GM12873 (cell line): ENCODE measurements at regions not wholly inside any gene's neighbourhood (a gene's known extent, or its start where the extent isn't known, plus 50 kb on each side); places are given as distances from the start of the nearest gene placed in this dataset.

Experiments
- TF ChIP-seq, protein P1 (sequence below): IDR thresholded peaks from 2 replicates; pipeline ENCODE4 v1.5.1; 2012; ENCODE audit warnings: low read depth, mild to moderate bottlenecking, moderate library complexity, low read length, control low read depth; ENCODE audit not compliant: insufficient read depth; ENCODE audit errors: missing control alignments

DNA sequence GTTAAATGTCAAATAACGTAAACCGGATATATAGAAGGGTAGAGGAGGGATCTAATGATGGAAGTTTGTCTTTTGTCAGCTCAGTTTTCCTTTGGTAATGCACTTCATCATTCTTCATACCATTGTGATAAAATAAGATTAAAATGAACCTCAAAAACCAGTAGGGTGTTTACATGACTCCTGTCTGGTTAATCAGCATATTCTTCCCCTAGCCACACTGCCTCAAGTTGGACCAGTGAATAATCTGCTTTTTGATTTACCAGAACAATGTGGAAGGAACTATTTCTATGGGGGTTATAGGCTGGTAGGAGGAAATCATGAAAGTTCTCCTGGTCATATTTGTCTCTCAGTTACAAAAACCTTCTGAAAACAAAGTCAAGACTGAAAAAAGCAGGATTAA, 634.7 kb downstream of the NCAM2 start:
- TF ChIP-seq, protein P1, sequence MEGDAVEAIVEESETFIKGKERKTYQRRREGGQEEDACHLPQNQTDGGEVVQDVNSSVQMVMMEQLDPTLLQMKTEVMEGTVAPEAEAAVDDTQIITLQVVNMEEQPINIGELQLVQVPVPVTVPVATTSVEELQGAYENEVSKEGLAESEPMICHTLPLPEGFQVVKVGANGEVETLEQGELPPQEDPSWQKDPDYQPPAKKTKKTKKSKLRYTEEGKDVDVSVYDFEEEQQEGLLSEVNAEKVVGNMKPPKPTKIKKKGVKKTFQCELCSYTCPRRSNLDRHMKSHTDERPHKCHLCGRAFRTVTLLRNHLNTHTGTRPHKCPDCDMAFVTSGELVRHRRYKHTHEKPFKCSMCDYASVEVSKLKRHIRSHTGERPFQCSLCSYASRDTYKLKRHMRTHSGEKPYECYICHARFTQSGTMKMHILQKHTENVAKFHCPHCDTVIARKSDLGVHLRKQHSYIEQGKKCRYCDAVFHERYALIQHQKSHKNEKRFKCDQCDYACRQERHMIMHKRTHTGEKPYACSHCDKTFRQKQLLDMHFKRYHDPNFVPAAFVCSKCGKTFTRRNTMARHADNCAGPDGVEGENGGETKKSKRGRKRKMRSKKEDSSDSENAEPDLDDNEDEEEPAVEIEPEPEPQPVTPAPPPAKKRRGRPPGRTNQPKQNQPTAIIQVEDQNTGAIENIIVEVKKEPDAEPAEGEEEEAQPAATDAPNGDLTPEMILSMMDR = no peak

DNA sequence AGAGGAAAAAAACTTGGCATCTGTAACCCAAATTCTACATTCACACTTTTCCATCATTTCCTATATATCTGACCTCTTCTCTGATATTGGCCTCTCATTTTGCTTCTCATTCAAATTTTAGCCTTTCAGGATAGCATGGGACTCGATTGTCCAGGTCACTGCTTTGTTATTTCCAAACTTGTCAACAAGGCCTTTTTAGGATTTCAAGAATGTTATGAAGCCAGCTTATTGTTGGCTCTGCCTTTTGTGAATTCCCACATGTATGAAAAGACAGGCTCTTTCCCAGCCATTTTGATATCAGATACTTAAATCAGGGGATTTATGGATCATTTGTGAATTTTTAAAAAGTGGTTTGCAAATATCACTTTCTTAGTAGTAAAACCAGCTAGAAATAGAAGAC, 663.5 kb downstream of the NCAM2 start:
- TF ChIP-seq, protein P1 = no peak

DNA sequence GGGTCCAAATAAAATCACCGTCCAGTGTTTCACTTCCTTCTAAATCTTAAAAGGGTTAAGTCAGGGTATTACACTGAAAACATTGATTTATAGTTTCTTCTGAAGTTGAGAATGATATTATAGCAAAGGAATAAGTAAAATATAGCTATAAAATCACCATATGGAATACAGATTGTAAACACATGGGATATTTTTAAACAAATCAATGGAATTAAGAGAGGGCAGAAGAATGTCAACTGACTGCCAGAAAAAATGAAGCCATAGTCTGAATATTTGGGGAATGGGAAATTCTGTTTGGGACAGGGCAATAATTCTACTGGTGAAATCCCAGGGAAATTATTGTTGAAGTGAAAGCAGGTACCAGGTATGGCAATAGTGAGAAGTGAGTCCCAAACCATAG, 664.6 kb downstream of the NCAM2 start:
- TF ChIP-seq, protein P1 = no peak

DNA sequence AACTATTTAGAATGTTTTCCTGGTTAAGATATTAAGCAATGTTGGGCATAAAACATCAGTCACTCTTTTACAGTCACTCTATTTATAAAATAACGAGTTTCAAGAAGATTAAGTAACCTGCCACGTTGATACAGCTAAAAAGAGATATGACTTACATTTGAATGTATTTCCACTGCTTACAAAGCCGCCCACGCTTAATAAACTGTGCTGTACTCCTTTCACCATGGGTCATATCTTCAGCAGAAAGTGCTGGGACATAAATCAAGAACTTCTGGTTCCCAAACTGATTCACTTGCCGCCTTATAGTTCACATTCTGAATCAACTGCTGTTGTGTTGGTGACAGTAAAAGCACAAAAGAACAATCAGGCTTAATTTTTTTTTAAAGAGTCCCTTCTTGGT, 666.7 kb downstream of the NCAM2 start:
- TF ChIP-seq, protein P1 = no peak

DNA sequence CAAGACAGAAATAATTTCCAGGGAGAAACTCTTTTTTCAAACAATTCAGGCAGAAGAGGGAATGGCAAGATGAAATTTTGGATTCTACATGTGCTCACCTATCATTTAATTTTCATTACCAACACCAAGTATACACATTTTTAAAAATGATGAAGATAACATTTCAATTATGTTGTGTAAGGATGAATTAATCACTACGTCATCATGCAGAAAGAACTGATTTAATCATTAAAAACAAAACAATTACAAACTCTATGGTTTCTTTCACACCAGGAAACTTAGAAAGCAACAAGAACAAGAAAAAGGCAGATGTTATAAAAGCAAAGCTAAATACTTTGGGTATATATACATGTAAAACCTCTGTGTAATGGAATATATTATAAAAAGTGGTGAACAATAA, 668.5 kb downstream of the NCAM2 start:
- TF ChIP-seq, protein P1 = no peak

DNA sequence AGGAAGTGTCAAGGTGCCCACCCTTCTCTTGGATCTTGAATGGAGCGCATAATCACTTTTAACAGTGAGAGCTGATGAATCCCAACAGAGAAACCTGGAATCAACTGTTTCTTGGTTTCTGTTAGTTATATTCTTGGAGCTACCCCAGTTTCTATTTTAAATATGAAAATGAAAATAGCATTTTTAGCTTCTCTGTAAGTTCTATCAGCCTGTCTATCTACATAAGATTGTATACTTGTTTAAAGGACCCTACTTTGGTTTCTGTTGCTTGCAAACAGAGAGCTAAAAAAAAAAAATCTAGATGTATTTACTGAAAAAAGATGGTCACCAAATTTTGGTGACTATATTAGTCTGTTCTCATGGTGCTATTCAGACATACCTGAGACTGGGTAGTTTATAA, 670.0 kb downstream of the NCAM2 start:
- TF ChIP-seq, protein P1 = no peak

DNA sequence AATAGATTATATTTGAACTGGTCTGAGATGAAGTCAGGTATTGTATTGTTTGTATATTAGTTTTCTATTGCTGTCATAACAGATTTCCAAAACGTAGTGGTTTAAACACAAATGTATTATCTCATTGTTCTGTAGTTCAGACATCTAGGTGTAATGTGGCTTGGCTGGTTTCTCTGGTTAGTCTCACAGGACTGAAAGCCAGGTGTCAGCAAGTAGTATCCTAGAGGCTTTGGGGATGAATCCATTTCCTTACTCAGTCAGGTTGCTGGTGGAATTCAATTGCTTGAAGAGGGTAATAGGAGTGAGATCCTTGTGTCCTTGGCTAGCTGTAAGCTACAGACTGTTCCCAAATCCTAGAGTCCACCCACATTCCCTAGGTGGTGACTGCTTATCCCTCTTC, 675.8 kb downstream of the NCAM2 start:
- TF ChIP-seq, protein P1 = no peak
